Fibroblast of the aortic adventitia (primary cell): ENCODE measurements at regions not wholly inside any gene's neighbourhood (a gene's known extent, or its start where the extent isn't known, plus 50 kb on each side); places are given as distances from the start of the nearest gene placed in this dataset.
"Not testable (repeated sequence)": the region's sequence is repeated elsewhere in the genome, so short reads cannot be mapped to it uniquely, and the experiment has no call there.

ENCODE experiments used
- DNase-seq: peaks from one replicate; pipeline ENCODE4 v3.0.0-alpha.2; 2010; ENCODE audit warnings: low read depth
- H3K4me3 ChIP-seq: 2 replicates; pipeline ENCODE4 v1.5.1; 2011; ENCODE audit warnings: low read depth, mild to moderate bottlenecking, control low read depth, low read length, moderate library complexity
- TF ChIP-seq, protein P1 (sequence below): IDR thresholded peaks from 2 replicates; pipeline ENCODE4 v1.5.1; 2011; ENCODE audit warnings: mild to moderate bottlenecking, low read length, control low read depth, inconsistent platforms; ENCODE audit not compliant: insufficient read depth

GRCh38 chr3:152682477-152682876, 152.5 kb upstream of the P2RY1 start:
- H3K4me3 ChIP-seq = no peak overlapping the region
- TF ChIP-seq, protein P1, sequence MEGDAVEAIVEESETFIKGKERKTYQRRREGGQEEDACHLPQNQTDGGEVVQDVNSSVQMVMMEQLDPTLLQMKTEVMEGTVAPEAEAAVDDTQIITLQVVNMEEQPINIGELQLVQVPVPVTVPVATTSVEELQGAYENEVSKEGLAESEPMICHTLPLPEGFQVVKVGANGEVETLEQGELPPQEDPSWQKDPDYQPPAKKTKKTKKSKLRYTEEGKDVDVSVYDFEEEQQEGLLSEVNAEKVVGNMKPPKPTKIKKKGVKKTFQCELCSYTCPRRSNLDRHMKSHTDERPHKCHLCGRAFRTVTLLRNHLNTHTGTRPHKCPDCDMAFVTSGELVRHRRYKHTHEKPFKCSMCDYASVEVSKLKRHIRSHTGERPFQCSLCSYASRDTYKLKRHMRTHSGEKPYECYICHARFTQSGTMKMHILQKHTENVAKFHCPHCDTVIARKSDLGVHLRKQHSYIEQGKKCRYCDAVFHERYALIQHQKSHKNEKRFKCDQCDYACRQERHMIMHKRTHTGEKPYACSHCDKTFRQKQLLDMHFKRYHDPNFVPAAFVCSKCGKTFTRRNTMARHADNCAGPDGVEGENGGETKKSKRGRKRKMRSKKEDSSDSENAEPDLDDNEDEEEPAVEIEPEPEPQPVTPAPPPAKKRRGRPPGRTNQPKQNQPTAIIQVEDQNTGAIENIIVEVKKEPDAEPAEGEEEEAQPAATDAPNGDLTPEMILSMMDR = no peak
- no peak for DNase-seq

DNA sequence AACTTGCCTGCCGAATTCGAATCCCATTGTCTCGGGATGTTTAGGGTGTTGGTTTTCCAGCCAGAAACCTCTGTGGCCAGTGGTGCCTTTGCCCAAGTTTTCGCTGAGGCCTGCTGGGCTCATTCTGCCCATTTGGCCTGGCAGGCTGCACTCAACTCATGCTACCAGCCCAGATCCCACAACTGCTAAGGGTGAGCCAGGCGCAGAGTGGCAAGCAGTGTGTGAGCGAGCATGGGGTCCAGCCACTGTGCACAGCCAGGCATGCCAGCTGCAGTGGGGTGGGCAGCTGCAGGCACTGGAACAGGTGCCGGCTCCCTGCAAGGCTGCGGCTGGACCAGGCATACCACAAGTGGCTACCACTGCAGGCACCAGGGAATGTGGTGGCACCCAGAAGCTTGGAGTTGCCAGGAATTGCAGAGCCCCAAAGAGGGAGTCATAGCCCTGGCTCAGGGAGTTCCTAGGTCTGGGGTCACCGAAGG, 151.4 kb upstream of the P2RY1 start:
- no peak for DNase-seq
- no peak overlapping the region for H3K4me3 ChIP-seq
- TF ChIP-seq, protein P1 = no peak

- TF ChIP-seq, protein P1 = no peak
- no peak for DNase-seq
- no peak overlapping the region for H3K4me3 ChIP-seq
These were observed 150.7 kb upstream of the P2RY1 start for GRCh38 chr3:152684279-152684678.

DNA sequence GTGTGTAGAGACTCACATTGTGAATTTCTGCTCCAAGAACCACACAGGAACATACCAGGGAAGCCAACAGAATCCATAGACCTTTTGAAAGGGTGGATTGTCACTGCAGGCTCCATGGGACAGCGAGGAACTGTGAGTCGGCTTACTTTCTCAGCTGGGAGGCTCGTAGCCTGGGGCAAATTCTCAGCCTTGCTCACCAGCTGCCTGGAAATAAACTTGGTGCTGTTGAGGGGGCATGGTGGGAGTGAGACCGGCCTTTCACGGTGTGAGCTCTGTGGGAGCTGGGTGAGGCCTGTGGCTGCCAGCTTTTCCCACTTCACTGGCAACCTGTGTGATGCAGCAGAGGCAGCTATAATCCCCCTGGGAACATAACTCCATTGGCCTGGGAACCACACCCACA, 146.6 kb upstream of the P2RY1 start:
- TF ChIP-seq, protein P1 = no peak
- no peak overlapping the region for H3K4me3 ChIP-seq
- no peak for DNase-seq

GRCh38 chr3:152692326-152692725, 142.6 kb upstream of the P2RY1 start:
- H3K4me3 ChIP-seq = not testable (repeated sequence)

DNA sequence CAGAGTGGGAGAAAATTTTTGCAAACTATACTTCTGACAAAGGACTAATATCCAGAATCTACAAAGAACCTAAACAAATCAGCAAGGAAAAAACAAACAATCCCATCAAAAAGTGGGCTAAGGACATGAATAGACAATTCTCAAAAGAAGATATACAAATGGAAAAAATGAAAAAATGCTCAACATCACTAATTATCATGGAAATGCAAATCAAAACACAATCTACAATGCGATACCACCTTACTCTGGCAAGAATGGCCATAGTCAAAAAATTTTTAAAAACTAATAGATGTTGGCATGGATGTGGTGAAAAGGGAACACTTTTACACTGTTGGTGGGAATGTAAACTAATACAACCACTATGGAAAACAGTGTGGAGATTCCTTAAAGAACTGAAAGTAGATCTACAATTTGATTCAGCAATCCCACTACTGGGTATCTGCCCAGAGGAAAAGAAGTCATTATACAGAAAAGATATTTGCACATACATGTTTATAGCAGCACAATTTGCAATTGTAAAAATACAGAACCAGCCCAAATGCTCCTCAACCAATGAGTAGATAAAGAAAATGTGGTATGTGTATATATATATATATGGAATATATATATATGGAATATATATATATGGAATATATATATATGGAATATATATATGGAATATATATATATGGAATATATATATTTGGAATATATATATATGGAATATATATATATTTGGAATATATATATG, 141.2 kb upstream of the P2RY1 start:
- H3K4me3 ChIP-seq = not testable (repeated sequence)

More at GRCh38 chr3:152692326-152692725, 142.6 kb upstream of the P2RY1 start:
- not testable (repeated sequence) for DNase-seq

DNA sequence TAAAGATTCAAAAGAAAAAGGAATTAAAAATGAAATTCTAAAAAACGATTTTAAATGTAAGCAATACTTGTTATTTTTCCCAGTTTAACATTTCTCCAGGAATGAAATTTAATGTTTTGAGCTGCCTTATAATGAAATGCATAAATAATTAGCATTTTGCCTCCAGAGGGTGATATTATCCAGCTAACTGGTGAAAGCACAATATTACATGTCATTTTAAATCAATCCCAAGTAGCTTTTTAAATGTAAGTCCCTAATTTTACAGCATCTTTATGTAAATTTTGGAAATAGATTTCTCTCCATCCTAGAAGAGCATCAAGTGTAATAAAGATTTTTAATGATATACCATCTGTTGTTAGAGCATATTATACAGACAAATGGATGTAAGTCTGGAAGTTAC, 139.1 kb upstream of the P2RY1 start:
- TF ChIP-seq, protein P1 = no peak

More for the DNA sequence above, 141.2 kb upstream of the P2RY1 start:
- not testable (repeated sequence) for DNase-seq

DNA sequence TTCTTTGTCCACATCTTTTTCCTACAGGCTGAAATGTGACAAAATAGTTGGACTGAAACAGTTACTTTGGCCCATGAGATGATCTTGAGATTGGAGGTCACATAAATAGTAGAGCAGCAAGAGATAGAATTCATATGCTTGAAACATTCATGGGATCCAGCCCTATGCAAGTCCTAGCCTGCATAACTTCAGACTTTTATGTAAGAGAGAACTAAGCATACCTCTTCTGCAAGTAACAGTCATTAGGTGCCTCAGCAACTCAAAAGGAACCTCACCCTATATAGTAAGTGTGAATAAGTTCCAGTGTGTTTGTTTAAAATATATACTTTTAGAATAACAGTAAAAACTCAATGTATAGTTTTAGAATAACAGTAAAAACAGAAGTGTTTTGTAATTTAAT, 138.0 kb upstream of the P2RY1 start:
- DNase-seq = no peak
- TF ChIP-seq, protein P1 = no peak
- H3K4me3 ChIP-seq = no peak overlapping the region

More for the DNA sequence above, 139.1 kb upstream of the P2RY1 start:
- no peak overlapping the region for H3K4me3 ChIP-seq
- no peak for DNase-seq
